Dermis microvascular lymphatic vessel endothelial cell (primary cell): ENCODE measurements at regions not wholly inside any gene's neighbourhood (a gene's known extent, or its start where the extent isn't known, plus 50 kb on each side); places are given as distances from the start of the nearest gene placed in this dataset.

ENCODE experiments used
- DNase-seq, 2 donors: peaks; one replicate each; pipeline versions ENCODE4 v3.0.0 to v3.0.0-alpha.2; 2010; ENCODE audit warnings: low read depth in 2 of 2

DNA sequence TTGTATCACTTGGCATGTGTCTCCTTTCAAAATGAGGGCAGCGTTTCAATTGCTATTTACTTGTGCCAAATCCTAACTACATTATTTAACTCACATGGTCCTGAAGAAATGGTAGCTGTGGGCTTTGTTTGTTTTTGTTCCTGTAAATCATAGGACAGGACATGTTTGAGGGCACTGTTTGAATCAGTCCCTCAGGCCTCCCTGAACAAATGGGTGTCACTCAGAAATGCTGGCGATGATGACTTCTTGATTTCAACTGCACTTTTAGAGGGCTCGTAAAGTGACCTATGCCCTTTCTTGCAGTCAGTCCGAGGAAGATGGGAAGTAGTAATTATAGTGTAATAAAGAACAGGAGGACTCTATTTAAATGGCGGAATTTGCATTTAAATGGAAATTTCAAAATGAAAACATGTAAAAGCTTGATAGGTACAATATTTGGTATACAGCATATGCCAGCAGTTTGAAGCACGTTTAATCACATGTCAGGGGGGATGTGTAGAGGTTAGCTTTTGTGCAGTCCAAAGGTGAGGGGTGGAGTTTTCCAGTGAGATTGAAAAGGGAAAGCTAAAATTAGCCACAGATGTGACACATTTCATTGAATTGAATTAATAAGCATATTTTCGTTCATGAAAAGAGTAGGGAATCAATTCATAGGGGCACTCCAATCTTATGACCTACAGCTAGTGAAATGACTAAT, 1958.7 kb upstream of the IGFBP7 start:
- DNase-seq: no peak

DNA sequence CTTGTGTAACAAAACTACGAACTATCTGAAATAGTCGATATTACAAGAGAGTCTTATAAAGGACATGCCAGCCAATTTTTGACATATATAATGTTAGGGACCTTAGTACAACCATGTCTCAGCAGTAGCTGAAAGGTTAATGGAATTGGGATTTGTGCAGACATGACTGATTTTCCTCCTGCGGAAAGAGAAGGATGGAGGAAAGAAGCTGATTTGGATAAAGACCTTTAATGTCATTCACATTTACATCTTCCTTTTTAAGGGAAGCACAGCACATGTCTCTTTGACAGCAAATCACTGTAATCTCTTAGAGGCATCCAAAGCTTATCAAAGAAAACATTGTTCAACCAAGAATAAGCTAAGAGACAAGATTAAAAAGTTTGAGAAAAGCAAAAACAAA, 1976.2 kb upstream of the IGFBP7 start:
- DNase-seq: no peak

DNA sequence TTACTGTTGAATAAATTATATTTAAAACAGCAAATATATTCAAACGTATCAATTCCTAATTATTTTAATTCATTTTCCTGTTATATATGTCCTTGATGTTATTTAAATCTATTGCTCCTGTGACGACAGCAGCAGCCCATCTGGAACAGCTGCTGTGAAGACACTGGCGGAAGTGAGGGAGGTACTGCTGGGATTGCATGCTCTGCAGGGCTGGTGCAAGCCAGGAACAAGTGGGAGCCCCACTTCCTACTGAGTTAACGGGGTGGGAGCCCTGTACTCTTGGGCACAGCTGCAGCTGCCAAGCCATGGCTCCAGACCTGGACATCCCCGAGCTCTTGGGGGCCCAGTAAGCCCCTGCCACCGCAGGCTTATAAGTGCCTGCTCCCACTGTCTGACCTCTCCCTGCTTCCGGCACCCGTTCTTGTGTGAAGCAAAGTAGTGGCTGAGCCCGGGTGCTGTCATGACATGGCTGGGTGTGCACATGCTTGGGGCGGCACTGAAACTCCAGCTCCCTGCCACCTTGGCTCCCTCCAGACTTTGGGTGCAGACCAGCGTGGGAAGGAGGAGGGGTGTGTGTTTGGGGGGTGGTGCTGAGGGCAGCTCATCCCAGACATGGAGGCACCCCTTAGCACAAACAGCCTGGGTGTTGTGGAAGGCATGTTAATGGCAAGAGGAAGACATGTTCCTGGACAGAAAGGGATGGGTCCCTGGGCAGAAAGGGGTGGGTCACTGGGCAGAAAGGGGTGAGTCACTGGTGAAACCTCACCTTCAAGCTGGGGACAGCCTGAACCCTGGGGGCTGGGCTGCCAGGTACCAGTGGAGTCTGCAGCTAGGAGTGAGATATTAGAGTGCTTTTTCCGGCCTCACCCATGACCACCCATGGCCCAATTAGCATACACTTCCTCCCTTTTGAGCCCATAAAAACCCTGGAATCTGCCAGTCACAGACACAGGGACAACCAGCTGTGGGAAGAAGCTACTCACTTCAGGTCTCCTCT, 1981.3 kb upstream of the IGFBP7 start:
- DNase-seq: no peak

DNA sequence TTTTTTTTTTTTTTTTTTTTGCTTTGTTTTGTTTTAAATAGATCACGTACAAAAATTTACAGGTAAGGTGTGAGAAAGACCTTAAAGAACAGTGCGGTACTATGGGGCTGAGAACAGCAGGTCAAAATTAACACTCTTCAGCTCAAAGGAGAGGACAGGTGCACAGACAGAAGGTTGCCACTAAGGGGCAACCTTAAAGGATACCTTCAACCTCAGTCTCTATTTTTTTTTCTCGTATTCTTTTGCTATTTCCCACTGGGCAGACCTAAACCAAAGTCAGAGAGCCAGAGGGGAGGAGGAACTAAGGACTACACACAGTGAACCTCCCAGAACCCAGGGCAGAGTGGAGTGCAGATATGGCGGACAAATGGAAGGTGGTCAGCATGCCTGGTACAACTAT, 1984.3 kb upstream of the IGFBP7 start:
- no peak for DNase-seq

- DNase-seq: no peak
These were observed 1992.1 kb upstream of the IGFBP7 start for GRCh38 chr4:59102311-59102710.

DNA sequence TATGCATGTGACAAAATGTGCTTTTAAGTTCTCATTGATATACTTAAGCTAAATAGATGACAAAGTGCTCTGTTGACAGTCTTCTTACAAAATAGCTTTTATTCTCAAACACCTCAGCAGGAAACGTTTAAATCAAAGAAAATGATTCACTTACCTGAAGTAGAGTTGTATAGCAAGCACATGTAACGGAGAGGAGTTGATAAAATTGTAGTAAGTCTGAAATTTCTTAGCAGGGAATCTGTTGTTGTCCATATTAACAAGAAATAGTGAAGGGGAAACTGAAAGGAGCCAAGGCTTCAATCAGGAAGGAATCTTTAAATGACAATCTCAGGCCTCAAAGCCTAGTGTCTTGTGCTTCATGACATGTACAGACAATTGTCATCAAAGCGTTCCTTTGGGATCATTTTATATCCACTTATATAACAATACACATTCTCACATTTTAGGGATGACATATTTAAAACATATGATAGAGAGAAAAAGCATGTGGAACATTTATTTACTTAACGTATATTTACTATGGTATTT, 2010.2 kb upstream of the IGFBP7 start:
- DNase-seq: no peak

DNA sequence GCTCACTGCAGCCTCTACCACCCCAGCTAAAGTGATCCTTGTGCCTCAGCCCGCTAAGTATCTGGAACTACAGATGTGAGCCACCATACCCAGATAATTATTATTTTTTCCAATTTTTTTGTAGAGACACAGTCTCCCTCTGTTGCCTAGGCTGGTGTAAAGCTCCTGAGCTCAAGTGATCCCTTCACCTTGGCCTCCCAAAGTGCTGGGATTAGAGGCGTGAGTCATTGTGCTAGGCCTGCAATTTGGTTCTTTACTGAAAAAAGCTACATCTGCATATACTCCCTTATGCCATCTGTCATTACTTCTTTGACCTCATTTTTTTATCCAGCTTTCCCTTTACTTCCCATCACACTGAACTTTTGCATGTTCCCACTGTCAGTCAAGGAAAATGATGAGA, 2012.4 kb upstream of the IGFBP7 start:
- no peak for DNase-seq

- DNase-seq: no peak
These were observed 2016.0 kb upstream of the IGFBP7 start for GRCh38 chr4:59126159-59126558.

DNA sequence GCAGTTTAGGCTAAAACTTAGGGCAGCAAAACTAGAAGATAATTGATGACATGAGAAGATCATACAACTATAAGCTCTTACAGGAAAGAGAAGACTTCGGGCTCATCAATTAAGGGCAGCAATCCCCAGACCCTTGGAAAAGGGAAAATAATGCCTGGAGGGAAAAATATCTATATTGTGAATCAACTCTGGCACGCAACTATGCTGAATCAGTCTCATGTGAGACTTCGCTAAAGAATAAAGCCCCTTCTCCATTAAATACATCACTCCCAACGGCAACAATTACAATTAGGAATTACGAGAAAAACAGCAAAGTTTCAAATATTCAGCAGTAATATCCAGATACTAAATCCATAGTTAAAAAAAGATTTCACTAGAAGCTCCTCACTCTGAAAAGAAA, 2016.8 kb upstream of the IGFBP7 start:
- DNase-seq: no peak

DNA sequence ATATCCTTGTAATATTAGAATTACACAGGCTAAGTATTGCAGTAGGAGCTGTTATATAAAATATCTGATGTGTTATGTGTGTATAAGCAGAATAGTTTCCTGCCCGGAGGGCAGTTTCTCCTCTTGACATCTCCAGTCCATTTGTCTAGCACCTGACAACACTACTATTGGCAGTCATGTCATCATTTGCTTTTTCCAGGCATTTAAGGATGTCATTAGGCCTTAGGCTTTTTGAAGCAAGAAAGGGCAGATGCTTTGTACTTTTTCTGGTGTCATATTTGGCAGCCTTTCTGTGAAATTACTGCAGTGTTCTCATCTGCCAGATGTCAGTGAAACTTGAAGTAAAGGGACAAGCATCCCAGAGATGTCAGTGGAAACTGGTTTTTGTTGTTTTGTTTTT, 2017.6 kb upstream of the IGFBP7 start:
- DNase-seq: no peak

DNA sequence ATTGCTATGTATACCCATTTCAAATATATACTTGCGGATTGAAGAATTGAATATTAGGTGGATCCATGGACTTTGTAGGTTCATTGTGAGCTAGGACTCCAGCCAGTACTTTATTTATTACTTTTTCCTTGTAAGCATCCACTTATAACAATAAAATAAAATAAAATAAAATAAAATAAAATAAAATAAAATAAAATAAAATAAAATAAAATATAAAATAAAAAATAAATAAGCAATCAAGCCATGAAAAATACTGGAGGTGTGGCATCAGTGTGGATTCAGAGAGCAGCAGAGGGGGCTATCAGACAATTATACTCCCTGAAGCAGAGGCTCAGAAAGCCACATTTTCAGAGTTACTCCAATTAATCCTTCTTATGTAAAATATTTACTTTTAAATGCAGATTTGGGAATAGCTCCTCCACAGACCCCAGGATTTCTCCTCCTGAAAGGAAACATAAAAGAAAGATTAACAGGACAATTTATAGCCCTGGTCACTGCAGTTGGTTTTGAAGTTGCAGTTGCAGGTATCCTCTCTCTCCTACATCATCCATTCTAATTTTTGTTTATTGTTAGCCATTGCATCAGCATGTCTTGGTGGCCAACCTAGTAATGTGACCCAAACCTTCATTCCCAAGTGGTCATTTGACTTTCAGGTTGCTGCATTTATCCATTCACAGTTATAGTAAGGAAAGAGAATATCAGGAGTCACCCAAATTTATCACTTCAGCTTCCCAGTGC, 2025.2 kb upstream of the IGFBP7 start:
- DNase-seq: no peak

- no peak for DNase-seq
These were observed 2038.9 kb upstream of the ADGRL3 start for GRCh38 chr4:59161249-59161648.

- DNase-seq: no peak
These were observed 2024.5 kb upstream of the ADGRL3 start for GRCh38 chr4:59175617-59176016.

DNA sequence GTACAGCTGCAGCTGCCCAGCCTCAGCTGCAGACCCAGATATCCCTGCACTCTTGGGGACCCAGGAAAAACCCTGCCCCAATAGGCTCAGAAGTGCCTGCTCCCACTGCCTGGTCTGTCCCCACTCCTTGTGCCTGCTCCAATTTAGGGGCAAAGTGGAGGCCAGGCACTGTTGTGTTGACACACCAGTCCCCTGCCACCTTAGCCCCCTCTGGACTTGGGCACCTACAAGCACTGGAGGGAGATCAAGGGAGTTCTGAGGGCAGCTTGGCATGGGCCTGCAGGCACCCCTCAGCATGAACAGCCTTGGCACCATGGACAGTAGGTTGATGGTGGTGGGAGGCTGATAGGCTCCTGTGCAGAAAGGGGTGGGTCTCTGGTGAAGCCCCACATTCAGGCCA, 2020.8 kb upstream of the ADGRL3 start:
- DNase-seq: no peak

DNA sequence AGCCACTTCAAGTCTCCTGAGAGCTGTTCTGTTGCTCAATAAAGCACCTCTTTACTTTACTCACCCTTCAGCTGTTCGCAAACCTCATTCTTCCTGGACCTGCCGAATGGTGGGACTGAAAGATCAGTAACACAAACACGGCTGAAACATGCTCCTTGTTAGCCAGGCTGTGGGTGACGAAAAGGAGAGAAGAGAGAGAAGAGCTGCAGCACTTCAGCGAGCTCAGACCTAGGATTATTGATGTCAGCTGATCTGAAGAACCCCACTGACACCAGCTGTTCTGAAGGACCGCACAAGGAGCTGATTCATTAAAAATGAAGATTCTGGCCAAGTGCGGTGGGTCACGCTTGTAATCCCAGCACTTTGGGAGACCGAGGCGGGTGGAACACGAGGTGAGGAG, 2020.0 kb upstream of the ADGRL3 start:
- DNase-seq: no peak

DNA sequence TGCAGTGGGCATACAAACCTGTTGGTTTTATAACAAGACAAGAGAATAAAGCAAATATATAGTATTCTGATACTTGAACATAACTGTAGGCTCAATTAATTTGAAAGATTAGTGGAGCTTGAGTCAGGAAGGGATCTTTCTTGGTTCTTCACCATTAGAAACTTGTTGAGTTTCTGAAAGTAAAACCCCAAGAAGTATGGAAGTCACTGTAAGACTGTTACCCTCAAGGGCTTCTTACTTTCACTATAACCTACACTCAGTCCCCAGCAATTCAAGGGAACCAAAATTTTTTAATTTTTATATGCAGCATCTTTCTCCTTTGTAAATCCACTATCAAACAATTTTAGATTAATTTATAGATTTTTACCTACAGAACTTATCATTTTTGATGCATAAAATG, 2019.2 kb upstream of the ADGRL3 start:
- no peak for DNase-seq

DNA sequence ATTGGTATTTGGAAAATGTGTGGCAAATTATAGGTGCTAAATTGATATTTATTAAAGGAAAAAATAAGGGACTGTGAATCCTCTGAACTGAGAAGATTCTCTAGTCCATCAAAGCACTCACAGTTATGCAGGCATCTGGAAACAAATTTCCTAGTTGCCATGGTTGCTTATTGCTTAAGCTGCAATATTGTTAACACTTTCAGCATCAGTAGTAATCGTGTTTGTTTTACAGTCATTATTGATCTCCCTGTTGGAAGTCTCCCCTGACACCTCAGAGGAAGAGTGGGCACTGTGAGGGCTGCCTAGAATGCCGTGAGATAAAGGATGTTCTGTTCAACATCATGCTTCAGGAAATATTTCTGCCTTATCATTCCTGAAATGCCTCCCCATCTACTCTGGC, 2004.3 kb upstream of the ADGRL3 start:
- no peak for DNase-seq

DNA sequence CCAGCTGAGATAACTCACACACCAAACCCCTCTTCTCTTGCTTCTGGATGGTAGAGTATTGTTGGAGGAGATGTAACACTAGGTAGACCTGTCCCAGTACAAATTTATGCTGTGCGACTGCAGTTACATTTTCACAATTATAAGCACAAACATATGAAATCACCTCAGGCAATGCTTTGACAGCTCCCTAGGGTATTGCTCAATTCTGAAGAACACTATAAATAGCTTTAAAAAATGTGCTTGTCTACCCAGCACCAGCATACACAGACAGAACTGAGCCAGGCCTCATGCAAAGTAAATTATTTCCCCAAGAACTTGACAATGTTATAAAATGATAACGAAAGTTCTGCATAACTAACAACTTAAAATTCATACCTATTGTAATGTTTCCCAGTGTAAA, 1999.1 kb upstream of the ADGRL3 start:
- DNase-seq: no peak

DNA sequence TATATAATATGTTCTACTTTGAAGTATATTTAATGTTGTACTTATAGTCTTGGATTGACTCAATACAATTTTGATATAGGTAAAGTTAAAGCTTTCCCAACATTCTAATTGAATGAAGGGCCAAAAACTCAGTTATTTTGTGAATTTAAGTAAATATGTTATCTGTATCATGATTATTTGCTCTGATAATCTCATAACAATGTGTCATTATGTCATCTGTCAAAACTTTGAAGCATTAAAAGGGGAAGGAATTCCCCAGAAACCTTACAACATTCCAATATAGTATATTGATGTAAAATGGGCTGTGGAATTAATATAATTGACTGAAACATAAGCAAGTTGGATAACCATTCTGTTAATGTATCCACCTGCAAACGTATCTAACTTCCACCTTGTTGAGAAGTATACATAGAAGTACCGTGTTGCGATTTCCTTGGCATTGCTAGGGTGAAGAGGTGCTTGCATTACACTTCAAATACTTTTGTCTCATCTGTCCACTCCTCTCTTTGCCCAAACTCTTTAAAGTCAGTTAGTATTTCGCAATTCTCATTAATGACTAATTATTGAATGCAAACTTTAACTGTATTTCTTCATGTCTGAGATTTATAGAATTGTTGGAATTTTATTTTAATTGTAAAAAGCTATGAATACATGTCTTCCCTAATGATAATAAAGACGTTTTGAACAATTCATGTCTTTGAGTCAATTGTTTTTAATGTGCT, 1982.1 kb upstream of the ADGRL3 start:
- DNase-seq: no peak

DNA sequence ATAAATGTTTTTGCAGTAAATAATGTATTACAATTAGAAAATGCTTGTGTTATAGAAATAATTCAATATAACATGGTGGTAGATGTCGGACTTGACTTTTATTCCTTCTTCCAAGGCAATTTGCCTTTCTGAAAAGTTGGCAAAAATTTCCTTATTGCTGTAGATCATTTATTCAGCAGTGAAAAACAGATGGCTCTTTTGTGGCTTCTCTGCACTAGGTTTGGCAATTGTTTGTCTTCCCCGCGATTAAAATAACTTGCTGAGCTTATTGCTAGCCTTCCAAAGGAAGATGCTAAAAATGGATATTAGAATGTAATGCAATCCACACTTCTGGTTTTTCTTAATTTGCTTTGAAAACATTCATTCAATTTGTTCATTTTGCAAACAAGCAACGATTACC, 1977.9 kb upstream of the ADGRL3 start:
- DNase-seq: no peak

DNA sequence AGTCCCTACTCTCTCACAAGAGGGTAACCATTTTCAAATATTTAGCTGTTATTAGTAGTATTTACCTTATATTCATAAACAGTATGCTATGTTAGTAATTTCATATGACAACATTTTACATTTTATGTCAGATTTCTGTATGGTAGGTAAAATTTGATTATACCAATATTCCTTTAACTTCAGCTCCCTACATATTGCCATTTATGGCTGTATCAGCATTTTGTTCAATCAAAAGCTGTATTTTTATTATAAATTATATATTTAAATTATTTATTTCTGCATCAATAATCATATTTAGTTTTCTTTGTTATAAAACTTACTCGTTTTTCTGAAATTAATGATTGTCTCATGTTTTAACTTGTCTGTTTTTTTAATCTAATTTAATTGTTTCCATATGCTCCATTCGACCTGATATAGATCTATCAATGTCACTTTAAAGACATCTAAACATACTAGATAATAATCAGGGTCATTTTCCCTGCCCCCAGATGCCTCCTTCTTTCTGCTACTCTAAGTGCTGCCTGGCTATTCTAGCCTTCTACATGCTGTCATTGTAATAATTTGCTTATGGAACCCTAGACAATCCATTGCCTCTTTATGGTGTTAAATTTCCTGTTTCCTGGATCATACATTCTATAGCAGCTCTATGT, 1976.7 kb upstream of the ADGRL3 start:
- no peak for DNase-seq
